Gastroesophageal sphincter (tissue), 3 donors: ENCODE measurements at regions not wholly inside any gene's neighbourhood (a gene's known extent, or its start where the extent isn't known, plus 50 kb on each side); places are given as distances from the start of the nearest gene placed in this dataset.

ENCODE experiments used
- EP300 ChIP-seq: sonication (generic); formaldehyde crosslinking; IDR thresholded peaks from one replicate; pipeline ENCODE4 v1.6.1; 2017; ENCODE audit warnings: antibody characterized with exemption, mild to moderate bottlenecking
- POLR2A ChIP-seq, 2 donors: fragments of 450-650 bp; IDR thresholded peaks; one replicate each; pipeline ENCODE4 v1.6.1; 2017; ENCODE audit warnings: antibody characterized with exemption in 2 of 2, mild to moderate bottlenecking in 2 of 2, moderate library complexity in 1 of 2
- POLR2AphosphoS5 ChIP-seq: sonication (generic); formaldehyde crosslinking; IDR thresholded peaks from one replicate; pipeline ENCODE4 v1.6.1; 2017; ENCODE audit warnings: antibody characterized with exemption
- TF ChIP-seq, protein P1 (sequence below), 4 experiments: fragments of 200-600 bp in 2 of 4; fragments of 450-650 bp in 2 of 4; sonication (generic) in 1 of 4; IDR thresholded peaks; one replicate each; pipeline ENCODE4 v1.5.1; 2017 to 2019; ENCODE audit warnings: antibody characterized with exemption in 4 of 4, mild to moderate bottlenecking in 2 of 4, moderate library complexity in 2 of 4

DNA sequence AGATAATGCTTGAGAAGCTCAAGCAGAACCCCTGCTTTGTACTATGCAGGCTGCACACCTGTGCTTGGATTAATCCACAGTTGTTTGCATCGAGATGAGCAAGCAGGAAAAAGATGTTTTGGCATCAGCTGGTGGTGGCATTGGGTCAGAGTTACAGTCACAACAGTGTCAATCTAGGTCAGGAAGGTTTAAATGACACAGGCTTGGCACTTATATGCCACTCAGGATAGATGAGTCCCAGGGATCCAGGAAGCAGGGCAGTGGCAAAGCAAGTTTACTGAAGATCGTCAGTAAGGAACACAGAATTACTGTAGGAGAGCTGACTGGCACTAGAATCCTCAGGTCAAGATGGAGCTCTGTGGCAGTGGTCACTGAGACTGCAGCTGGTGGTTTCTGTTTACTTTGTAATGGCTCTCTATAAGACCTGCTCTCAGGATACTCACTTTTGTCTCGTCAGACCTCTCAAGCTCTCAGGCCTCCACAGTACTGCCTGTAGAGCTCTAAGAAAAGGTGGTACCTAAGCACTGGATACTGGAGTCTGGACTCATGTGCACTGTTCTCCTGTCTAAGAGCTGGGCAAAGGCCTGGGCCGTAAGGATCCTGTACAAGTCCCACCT is 110.1 kb upstream of the HS3ST5 start:
- TF ChIP-seq, protein P1, sequence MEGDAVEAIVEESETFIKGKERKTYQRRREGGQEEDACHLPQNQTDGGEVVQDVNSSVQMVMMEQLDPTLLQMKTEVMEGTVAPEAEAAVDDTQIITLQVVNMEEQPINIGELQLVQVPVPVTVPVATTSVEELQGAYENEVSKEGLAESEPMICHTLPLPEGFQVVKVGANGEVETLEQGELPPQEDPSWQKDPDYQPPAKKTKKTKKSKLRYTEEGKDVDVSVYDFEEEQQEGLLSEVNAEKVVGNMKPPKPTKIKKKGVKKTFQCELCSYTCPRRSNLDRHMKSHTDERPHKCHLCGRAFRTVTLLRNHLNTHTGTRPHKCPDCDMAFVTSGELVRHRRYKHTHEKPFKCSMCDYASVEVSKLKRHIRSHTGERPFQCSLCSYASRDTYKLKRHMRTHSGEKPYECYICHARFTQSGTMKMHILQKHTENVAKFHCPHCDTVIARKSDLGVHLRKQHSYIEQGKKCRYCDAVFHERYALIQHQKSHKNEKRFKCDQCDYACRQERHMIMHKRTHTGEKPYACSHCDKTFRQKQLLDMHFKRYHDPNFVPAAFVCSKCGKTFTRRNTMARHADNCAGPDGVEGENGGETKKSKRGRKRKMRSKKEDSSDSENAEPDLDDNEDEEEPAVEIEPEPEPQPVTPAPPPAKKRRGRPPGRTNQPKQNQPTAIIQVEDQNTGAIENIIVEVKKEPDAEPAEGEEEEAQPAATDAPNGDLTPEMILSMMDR (IDR thresholded peaks at IDR 0.05): no peak
- TF ChIP-seq POLR2A (IDR thresholded peaks at IDR 0.05) (no peak), EP300 (no peak), POLR2AphosphoS5 (no peak)
